ENCODE measurements at regions not wholly inside any gene's neighbourhood (a gene's known extent, or its start where the extent isn't known, plus 50 kb on each side); places are given as distances from the start of the nearest gene placed in this dataset.

DNA sequence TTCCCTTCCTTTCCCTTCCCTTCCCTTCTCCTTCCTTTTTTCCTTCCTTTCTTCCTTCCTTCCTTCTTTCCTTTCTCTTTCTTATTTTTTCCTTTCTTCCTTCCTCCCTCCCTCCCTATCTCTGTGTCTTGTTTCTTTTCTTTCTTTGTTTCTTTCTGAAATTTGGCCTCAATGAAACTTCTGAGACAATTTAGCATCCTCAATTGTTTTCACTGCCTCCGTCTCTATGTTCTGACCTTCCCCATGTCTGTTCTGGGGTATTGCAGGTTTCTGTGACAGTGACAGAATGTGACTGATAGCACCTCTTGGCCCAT, 81.7 kb upstream of the PAX1 start:
- TF ChIP-seq, protein P1, sequence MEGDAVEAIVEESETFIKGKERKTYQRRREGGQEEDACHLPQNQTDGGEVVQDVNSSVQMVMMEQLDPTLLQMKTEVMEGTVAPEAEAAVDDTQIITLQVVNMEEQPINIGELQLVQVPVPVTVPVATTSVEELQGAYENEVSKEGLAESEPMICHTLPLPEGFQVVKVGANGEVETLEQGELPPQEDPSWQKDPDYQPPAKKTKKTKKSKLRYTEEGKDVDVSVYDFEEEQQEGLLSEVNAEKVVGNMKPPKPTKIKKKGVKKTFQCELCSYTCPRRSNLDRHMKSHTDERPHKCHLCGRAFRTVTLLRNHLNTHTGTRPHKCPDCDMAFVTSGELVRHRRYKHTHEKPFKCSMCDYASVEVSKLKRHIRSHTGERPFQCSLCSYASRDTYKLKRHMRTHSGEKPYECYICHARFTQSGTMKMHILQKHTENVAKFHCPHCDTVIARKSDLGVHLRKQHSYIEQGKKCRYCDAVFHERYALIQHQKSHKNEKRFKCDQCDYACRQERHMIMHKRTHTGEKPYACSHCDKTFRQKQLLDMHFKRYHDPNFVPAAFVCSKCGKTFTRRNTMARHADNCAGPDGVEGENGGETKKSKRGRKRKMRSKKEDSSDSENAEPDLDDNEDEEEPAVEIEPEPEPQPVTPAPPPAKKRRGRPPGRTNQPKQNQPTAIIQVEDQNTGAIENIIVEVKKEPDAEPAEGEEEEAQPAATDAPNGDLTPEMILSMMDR (IDR thresholded peaks at IDR 0.05; ENCODE audit: insufficient read depth, low read depth, low read length), result no peak
- TF ChIP-seq EZH2 (IDR thresholded peaks at IDR 0.05; ENCODE audit: insufficient read depth, low read length), result no peak

Measured in astrocyte (in vitro differentiated cells and primary cell).